ENCODE measurements at regions not wholly inside any gene's neighbourhood (a gene's known extent, or its start where the extent isn't known, plus 50 kb on each side); places are given as distances from the start of the nearest gene placed in this dataset.

DNA sequence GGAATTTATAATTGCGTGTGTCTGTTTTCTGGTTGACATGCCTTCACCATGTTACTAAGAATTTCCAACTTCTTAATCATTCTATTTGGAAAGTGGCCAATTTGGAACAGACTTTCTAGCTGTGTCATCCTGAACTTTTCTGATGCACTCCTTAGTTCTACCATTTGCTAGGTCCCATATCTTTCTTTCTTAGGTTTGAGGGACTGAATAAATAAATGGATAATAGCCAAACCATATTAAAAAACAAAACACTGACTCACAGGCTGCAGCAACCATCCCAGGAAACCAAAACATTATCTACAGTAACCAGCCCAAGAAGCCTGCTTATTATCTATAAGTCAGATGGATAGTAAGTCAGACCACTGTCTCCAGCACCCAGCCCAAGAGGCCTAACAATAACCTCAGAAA lies 57.5 kb upstream of the PLET1 start:
- no peak for TF ChIP-seq POLR2AphosphoS5 (IDR thresholded peaks at IDR 0.05; ENCODE audit: low read depth, low read length)
- TF ChIP-seq, protein P1, sequence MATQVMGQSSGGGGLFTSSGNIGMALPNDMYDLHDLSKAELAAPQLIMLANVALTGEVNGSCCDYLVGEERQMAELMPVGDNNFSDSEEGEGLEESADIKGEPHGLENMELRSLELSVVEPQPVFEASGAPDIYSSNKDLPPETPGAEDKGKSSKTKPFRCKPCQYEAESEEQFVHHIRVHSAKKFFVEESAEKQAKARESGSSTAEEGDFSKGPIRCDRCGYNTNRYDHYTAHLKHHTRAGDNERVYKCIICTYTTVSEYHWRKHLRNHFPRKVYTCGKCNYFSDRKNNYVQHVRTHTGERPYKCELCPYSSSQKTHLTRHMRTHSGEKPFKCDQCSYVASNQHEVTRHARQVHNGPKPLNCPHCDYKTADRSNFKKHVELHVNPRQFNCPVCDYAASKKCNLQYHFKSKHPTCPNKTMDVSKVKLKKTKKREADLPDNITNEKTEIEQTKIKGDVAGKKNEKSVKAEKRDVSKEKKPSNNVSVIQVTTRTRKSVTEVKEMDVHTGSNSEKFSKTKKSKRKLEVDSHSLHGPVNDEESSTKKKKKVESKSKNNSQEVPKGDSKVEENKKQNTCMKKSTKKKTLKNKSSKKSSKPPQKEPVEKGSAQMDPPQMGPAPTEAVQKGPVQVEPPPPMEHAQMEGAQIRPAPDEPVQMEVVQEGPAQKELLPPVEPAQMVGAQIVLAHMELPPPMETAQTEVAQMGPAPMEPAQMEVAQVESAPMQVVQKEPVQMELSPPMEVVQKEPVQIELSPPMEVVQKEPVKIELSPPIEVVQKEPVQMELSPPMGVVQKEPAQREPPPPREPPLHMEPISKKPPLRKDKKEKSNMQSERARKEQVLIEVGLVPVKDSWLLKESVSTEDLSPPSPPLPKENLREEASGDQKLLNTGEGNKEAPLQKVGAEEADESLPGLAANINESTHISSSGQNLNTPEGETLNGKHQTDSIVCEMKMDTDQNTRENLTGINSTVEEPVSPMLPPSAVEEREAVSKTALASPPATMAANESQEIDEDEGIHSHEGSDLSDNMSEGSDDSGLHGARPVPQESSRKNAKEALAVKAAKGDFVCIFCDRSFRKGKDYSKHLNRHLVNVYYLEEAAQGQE (IDR thresholded peaks at IDR 0.05; ENCODE audit: insufficient read depth in 1 of 2, low read depth in 2 of 2, low read length in 1 of 2) = no peak
- no peak for TF ChIP-seq CTCF (IDR thresholded peaks at IDR 0.05)
- TF ChIP-seq TCF7L2 (IDR thresholded peaks at IDR 0.05; ENCODE audit: low read depth, low read length) = no peak
- TF ChIP-seq SIN3A (IDR thresholded peaks at IDR 0.05; ENCODE audit: borderline replicate concordance, insufficient read depth, low read depth, low read length) = no peak
- H3K4me1 ChIP-seq (ENCODE audit: control insufficient read depth, insufficient read depth, low read length) = no peaks in the 10 kb centered on the region
- no peaks in the 10 kb centered on the region for H3K36me3 ChIP-seq (ENCODE audit: control insufficient read depth, insufficient read depth, low read length)
- intact Hi-C loops (cut with micrococcal nuclease; ENCODE audit: unreplicated experiment) = no loop called here
- H3K9me3 ChIP-seq (ENCODE audit: control insufficient read depth, insufficient read depth, low read depth, low read length) = no peaks in the 10 kb centered on the region
- POLR2A ChIA-PET = no interaction called here
- CTCF ChIA-PET = no interaction called here
- in situ Hi-C loops (cut with HindIII; ENCODE audit: low pct_unique_long_range_greater_than_20kb, low sequenced_read_pairs) = no loop called here
- peaks cover 2% of the 10 kb centered on the region; the same call in 1 of the 2 replicates for H3K27me3 ChIP-seq (ENCODE audit: control insufficient read depth, insufficient read depth, low read length)
- BruUV-seq (replicated peaks) = no TSS peak
- H3K27ac ChIP-seq (ENCODE audit: low read length) = no peak overlapping the region
- no peak overlapping the region for H3K4me3 ChIP-seq (ENCODE audit: low read depth in 2 of 2, low read length in 2 of 2)
- ATAC-seq (no peak), DNase-seq (ENCODE audit: low read depth, low spot score) (no peak)

DNA sequence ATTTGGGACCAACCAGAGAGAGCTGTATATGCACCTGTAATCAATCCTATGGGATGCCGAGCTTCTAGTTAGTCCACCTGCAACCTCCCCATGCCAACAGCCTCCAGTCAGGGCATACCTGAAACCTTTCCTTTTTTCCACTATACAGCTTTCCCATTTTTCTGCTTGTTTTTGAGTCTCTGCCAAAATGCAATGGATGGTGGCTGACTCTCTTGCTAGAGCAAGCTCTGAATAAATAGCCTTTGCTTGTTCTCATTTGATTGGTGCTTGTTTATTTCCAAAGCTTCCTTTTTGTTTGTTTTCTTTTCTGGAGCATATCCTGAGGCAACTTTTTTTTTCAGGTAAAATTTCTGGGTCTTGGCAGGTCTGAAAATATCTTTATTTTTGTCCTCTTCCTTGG lies 58.0 kb upstream of the PLET1 start:
- ChIA-PET POLR2A (no interaction called here), CTCF (no interaction called here)
- DNase-seq (ENCODE audit: low read depth, low spot score) = no peak
- BruUV-seq (replicated peaks) = no TSS peak
- no peaks in the 10 kb centered on the region for H3K4me1 ChIP-seq (ENCODE audit: control insufficient read depth, insufficient read depth, low read length)
- peaks cover 2% of the 10 kb centered on the region; the same call in 1 of the 2 replicates for H3K27me3 ChIP-seq (ENCODE audit: control insufficient read depth, insufficient read depth, low read length)
- H3K36me3 ChIP-seq (ENCODE audit: control insufficient read depth, insufficient read depth, low read length) = no peaks in the 10 kb centered on the region
- no peak overlapping the region for H3K27ac ChIP-seq (ENCODE audit: low read length)
- intact Hi-C loops (cut with micrococcal nuclease; ENCODE audit: unreplicated experiment) (no loop called here), in situ Hi-C loops (cut with HindIII; ENCODE audit: low pct_unique_long_range_greater_than_20kb, low sequenced_read_pairs) (no loop called here)
- ATAC-seq = no peak
- no peak overlapping the region for H3K4me3 ChIP-seq (ENCODE audit: low read depth in 2 of 2, low read length in 2 of 2)
- no peaks in the 10 kb centered on the region for H3K9me3 ChIP-seq (ENCODE audit: control insufficient read depth, insufficient read depth, low read depth, low read length)
- TF ChIP-seq, protein P1 (IDR thresholded peaks at IDR 0.05; ENCODE audit: insufficient read depth in 1 of 2, low read depth in 2 of 2, low read length in 1 of 2) = no peak
- no peak for TF ChIP-seq SIN3A (IDR thresholded peaks at IDR 0.05; ENCODE audit: borderline replicate concordance, insufficient read depth, low read depth, low read length)
- no peak for TF ChIP-seq CTCF (IDR thresholded peaks at IDR 0.05)
- TF ChIP-seq TCF7L2 (IDR thresholded peaks at IDR 0.05; ENCODE audit: low read depth, low read length) = no peak
- no peak for TF ChIP-seq POLR2AphosphoS5 (IDR thresholded peaks at IDR 0.05; ENCODE audit: low read depth, low read length)
